ENCODE measurements at regions not wholly inside any gene's neighbourhood (a gene's known extent, or its start where the extent isn't known, plus 50 kb on each side); places are given as distances from the start of the nearest gene placed in this dataset.

DNA sequence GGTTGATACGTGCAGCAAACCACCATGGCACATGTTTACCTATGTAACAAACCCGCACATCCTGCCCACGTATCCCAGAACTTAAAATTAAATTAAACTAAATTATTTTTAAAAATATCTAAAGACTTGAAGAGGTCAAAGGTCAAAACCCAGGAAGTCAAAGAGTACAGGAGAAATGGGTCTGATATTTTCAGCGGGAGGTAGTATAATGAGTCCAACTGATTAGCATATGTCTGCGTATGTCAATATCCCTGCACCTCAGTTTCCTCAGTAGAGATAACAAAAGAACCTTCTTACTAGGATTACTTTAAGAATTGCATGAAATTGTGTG lies 133.0 kb downstream of the TMEM26 start:
- Histone ChIP-seq H3K9me3 (no peaks in the 10 kb centered on the region), H3K4me1 (no peaks in the 10 kb centered on the region), H3K4me3 (no peak overlapping the region), H3K27ac (no peak overlapping the region), H3K36me3 (ENCODE audit: insufficient read depth in 1 of 2, low read depth in 1 of 2) (no peaks in the 10 kb centered on the region), H3K27me3 (ENCODE audit: insufficient read depth in 3 of 3, low read length in 2 of 3) (no peaks in the 10 kb centered on the region)
- no peak for ATAC-seq
- WGBS, 3 donors, result 94 to 97% (median 97%) methylated on average over 5 of the region's 5 CpGs
- intact Hi-C loops (cut with DNase I), result no loop called here
- TF ChIP-seq, protein P1, sequence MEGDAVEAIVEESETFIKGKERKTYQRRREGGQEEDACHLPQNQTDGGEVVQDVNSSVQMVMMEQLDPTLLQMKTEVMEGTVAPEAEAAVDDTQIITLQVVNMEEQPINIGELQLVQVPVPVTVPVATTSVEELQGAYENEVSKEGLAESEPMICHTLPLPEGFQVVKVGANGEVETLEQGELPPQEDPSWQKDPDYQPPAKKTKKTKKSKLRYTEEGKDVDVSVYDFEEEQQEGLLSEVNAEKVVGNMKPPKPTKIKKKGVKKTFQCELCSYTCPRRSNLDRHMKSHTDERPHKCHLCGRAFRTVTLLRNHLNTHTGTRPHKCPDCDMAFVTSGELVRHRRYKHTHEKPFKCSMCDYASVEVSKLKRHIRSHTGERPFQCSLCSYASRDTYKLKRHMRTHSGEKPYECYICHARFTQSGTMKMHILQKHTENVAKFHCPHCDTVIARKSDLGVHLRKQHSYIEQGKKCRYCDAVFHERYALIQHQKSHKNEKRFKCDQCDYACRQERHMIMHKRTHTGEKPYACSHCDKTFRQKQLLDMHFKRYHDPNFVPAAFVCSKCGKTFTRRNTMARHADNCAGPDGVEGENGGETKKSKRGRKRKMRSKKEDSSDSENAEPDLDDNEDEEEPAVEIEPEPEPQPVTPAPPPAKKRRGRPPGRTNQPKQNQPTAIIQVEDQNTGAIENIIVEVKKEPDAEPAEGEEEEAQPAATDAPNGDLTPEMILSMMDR (IDR thresholded peaks at IDR 0.05), result no peak
- DNase-seq, result no peak

DNA sequence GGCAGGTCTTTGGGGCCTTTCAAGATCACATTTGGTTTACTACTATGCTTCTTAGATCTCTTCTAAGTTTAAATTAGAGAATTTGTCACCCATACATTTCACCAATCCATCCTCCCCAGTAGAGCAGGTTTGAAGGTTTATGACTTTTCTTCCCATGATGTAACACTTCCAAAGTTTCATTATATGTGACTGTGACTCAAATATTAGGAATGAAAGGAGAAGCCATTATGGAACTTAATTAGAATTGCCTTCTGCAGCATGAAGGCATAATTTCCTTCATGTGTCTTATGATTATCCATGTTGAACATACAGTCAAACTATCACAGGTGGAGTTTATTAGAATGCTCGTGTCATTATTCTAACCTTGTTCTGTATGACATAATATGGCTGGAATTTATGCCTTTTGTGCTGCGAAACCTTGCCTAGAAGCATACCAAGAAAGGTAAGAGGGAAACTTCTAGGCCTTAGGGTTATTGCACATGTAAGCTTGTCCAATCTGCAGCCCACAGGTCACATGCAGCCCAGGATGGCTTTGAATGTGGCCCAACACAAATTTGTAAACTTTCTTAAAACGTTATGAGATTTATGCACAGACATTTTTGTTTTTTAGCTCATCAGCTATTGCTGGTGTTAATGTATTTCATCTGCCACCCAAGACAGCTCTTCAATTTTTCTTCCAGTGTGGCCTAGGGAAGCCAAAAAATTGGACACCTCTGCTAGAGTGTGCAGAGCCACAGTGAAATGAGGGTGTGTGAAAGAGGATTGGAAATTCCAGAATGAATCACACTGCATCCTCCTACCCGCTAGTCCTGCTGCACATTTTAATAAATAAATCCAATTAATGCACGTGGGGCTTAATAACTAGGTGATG lies 133.6 kb downstream of the TMEM26 start:
- H3K4me1 ChIP-seq, result no peaks in the 10 kb centered on the region
- intact Hi-C loops (cut with DNase I), result no loop called here
- H3K27ac ChIP-seq, result no peak overlapping the region
- H3K27me3 ChIP-seq (ENCODE audit: insufficient read depth in 3 of 3, low read length in 2 of 3), result no peaks in the 10 kb centered on the region
- H3K4me3 ChIP-seq, result no peak overlapping the region
- DNase-seq (no peak), ATAC-seq (no peak)
- H3K9me3 ChIP-seq, result no peaks in the 10 kb centered on the region
- H3K36me3 ChIP-seq (ENCODE audit: insufficient read depth in 1 of 2, low read depth in 1 of 2), result no peaks in the 10 kb centered on the region
- TF ChIP-seq, protein P1 (IDR thresholded peaks at IDR 0.05), result no peak
- 80 to 91% (median 85%) methylated on average over 5 of the region's 5 CpGs for WGBS, 3 donors

DNA sequence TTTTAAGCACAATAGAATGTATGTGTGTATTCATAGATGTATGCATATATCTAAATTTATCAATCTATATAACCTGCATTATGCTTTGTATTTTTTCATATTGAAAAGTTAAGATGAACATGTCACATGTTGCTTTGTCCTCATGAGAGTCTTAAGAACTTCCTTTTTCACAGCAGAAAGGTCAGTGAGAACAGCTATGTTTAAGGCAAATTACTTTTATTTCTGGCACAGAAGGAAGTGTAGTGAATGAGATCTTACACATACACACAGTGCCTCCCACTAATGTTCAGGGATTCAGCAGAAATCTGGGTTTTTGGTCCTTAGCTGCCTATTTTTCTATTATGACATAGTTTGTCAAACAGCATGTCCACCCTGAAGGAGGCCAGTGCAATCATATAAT lies 134.8 kb downstream of the TMEM26 start:
- no peak overlapping the region for H3K4me3 ChIP-seq
- TF ChIP-seq, protein P1 (IDR thresholded peaks at IDR 0.05), result no peak
- intact Hi-C loops (cut with DNase I), result no loop called here
- H3K36me3 ChIP-seq (ENCODE audit: insufficient read depth in 1 of 2, low read depth in 1 of 2), result no peaks in the 10 kb centered on the region
- H3K27ac ChIP-seq, result no peak overlapping the region
- ATAC-seq (no peak), DNase-seq (no peak)
- no peaks in the 10 kb centered on the region for H3K9me3 ChIP-seq
- H3K4me1 ChIP-seq, result no peaks in the 10 kb centered on the region
- H3K27me3 ChIP-seq (ENCODE audit: insufficient read depth in 3 of 3, low read length in 2 of 3), result no peaks in the 10 kb centered on the region

DNA sequence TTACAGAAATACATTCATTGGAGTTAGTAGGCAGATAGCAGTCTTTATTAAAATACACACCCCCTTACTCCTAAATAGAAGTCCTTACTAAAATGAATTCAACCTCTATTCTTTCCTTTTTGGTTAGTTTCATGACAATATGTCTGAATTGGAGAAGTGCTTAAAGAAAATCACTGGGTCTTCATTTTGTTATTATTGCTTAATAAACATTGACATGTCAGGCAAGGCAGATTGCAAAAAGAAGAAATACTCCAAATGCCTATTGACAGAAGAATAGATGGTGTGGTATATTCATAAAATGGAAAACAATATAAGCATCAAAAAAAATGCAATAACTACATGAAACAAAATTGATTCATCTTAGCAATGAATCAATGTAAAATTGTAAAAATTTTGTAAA lies 135.5 kb downstream of the TMEM26 start:
- TF ChIP-seq, protein P1 (IDR thresholded peaks at IDR 0.05), result no peak
- H3K9me3 ChIP-seq, result no peaks in the 10 kb centered on the region
- no peak for DNase-seq
- intact Hi-C loops (cut with DNase I), result no loop called here
- H3K4me1 ChIP-seq, result no peaks in the 10 kb centered on the region
- no peak overlapping the region for H3K27ac ChIP-seq
- ATAC-seq, result no peak
- H3K27me3 ChIP-seq (ENCODE audit: insufficient read depth in 3 of 3, low read length in 2 of 3), result no peaks in the 10 kb centered on the region
- H3K4me3 ChIP-seq, result no peak overlapping the region
- H3K36me3 ChIP-seq (ENCODE audit: insufficient read depth in 1 of 2, low read depth in 1 of 2), result no peaks in the 10 kb centered on the region
